SU-DHL-6 (cell line): ENCODE measurements at regions not wholly inside any gene's neighbourhood (a gene's known extent, or its start where the extent isn't known, plus 50 kb on each side); places are given as distances from the start of the nearest gene placed in this dataset.

Experiments
- EZH2phosphoT487 ChIP-seq: fragments of 200-600 bp; sonication (generic), shearing (Covaris generic); conservative IDR thresholded peaks from 2 replicates; pipeline ENCODE4 v1.6.1; 2018; ENCODE audit warnings: mild to moderate bottlenecking, antibody characterized with exemption, low read length, moderate library complexity, mixed read lengths
- TF ChIP-seq, protein P1 (sequence below): fragments of 200-600 bp; sonication (generic); IDR thresholded peaks from one replicate; pipeline ENCODE4 v1.5.1; 2017; ENCODE audit warnings: antibody characterized with exemption, mild to moderate bottlenecking, low read length, moderate library complexity; ENCODE audit not compliant: insufficient read depth, poor library complexity, severe bottlenecking

DNA sequence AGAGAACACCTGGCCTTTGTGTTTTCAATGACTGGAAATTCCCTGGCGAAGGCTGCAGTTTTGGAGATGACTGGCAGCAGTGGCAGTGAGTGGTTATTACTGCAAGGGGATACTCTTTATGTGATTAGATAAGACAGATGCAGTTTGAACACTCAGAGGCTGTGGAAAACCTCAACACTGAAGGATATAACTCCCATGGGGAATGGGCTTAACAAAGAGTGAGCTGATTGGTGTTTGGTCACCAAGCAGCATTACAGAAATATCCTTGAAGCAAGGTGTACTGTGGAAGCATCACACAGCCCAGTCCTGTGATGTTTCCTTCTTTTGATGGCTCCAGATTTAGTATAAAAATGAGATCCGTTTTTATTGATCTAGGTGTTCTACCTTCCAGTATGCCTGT, 490.7 kb upstream of the PTPRD start:
- TF ChIP-seq, protein P1, sequence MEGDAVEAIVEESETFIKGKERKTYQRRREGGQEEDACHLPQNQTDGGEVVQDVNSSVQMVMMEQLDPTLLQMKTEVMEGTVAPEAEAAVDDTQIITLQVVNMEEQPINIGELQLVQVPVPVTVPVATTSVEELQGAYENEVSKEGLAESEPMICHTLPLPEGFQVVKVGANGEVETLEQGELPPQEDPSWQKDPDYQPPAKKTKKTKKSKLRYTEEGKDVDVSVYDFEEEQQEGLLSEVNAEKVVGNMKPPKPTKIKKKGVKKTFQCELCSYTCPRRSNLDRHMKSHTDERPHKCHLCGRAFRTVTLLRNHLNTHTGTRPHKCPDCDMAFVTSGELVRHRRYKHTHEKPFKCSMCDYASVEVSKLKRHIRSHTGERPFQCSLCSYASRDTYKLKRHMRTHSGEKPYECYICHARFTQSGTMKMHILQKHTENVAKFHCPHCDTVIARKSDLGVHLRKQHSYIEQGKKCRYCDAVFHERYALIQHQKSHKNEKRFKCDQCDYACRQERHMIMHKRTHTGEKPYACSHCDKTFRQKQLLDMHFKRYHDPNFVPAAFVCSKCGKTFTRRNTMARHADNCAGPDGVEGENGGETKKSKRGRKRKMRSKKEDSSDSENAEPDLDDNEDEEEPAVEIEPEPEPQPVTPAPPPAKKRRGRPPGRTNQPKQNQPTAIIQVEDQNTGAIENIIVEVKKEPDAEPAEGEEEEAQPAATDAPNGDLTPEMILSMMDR = no peak
- TF ChIP-seq EZH2phosphoT487 = no peak
